ENCODE measurements at regions not wholly inside any gene's neighbourhood (a gene's known extent, or its start where the extent isn't known, plus 50 kb on each side); places are given as distances from the start of the nearest gene placed in this dataset.

- ChIA-PET POLR2A (no interaction called here), CTCF (no interaction called here)
- TF ChIP-seq CTCF (IDR thresholded peaks at IDR 0.05; ENCODE audit: insufficient read depth, low read length, missing control alignments) = no peak
- DNase-seq (ENCODE audit: low read depth, low spot score) = no peak
- no peak overlapping the region for H3K4me3 ChIP-seq (ENCODE audit: low read depth, low read length)
These were observed 335.5 kb upstream of the NOX3 start for GRCh38 chr6:155791186-155791585.

- ChIA-PET POLR2A (no interaction called here), CTCF (no interaction called here)
- DNase-seq (ENCODE audit: low read depth, low spot score) = no peak
These were observed 331.5 kb upstream of the NOX3 start for GRCh38 chr6:155787168-155787567.

DNA sequence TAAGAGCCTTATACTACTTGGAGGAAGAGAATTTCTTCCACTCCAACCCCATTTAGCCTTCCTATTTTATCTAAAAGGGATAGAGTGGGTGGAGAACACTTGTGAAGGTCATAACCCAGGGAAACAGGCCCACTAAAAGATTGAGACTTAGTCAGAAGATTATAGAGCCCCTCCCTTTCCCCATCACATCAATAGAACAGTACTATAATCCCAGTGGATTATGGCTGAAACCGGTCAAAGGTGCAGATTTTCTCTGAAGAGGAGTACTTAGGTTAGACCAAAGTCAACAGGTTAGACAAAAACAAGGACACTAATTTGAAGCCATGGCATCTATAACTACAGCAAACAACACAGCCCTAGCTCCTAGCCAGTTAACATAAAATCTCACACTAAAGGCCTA, 330.9 kb upstream of the NOX3 start:
- TF ChIP-seq CTCF (IDR thresholded peaks at IDR 0.05; ENCODE audit: insufficient read depth, low read length, missing control alignments) = no peak
- POLR2A ChIA-PET = no interaction called here
- CTCF ChIA-PET = no interaction called here
- H3K4me3 ChIP-seq (ENCODE audit: low read depth, low read length) = no peak overlapping the region
- no peak for DNase-seq (ENCODE audit: low read depth, low spot score)

More at GRCh38 chr6:155787168-155787567, 331.5 kb upstream of the NOX3 start:
- TF ChIP-seq CTCF (IDR thresholded peaks at IDR 0.05; ENCODE audit: insufficient read depth, low read length, missing control alignments) = no peak
- no peak overlapping the region for H3K4me3 ChIP-seq (ENCODE audit: low read depth, low read length)

GRCh38 chr6:155782739-155783459, 327.3 kb upstream of the NOX3 start:
- ChIA-PET CTCF (interaction anchor here (1.4 kb wide), 1 partner anchor 24 kb away, joined by 3 read pairs; no protein-coding TSS in a partner anchor), POLR2A (no interaction called here)
- TF ChIP-seq CTCF (IDR thresholded peaks at IDR 0.05; ENCODE audit: insufficient read depth, low read length, missing control alignments) = no peak

GRCh38 chr6:155782320-155782731, 326.7 kb upstream of the NOX3 start:
- CTCF ChIA-PET = interaction anchor here (1.4 kb wide), 1 partner anchor 23 kb away, joined by 3 read pairs; no protein-coding TSS in a partner anchor
- POLR2A ChIA-PET = no interaction called here
- DNase-seq (ENCODE audit: low read depth, low spot score) = peak; percentile 89
- TF ChIP-seq CTCF (IDR thresholded peaks at IDR 0.05; ENCODE audit: insufficient read depth, low read length, missing control alignments) = no peak
- H3K4me3 ChIP-seq (ENCODE audit: low read depth, low read length) = no peak overlapping the region

More at GRCh38 chr6:155782739-155783459, 327.3 kb upstream of the NOX3 start:
- DNase-seq (ENCODE audit: low read depth, low spot score) = peak; percentile 87
- no peak overlapping the region for H3K4me3 ChIP-seq (ENCODE audit: low read depth, low read length)

- POLR2A ChIA-PET = no interaction called here
- CTCF ChIA-PET = no interaction called here
- no peak for TF ChIP-seq CTCF (IDR thresholded peaks at IDR 0.05; ENCODE audit: insufficient read depth, low read length, missing control alignments)
- DNase-seq (ENCODE audit: low read depth, low spot score) = no peak
- no peak overlapping the region for H3K4me3 ChIP-seq (ENCODE audit: low read depth, low read length)
These were observed 323.8 kb upstream of the NOX3 start for GRCh38 chr6:155779456-155779855.
